OCI-LY1 (cell line): ENCODE measurements at regions not wholly inside any gene's neighbourhood (a gene's known extent, or its start where the extent isn't known, plus 50 kb on each side); places are given as distances from the start of the nearest gene placed in this dataset.
"Not testable (repeated sequence)": the region's sequence is repeated elsewhere in the genome, so short reads cannot be mapped to it uniquely, and the experiment has no call there.

Experiments used
- H2AFZ ChIP-seq: fragments of 200-600 bp; sonication (generic), shearing (Covaris generic); 2 replicates; pipeline ENCODE4 v1.6.0; 2014; ENCODE audit warnings: antibody characterized with exemption, mild to moderate bottlenecking, low read length
- H3F3A ChIP-seq: fragments of 200-600 bp; sonication (generic), shearing (Covaris generic); 2 replicates; pipeline ENCODE4 v1.6.0; 2014; ENCODE audit warnings: mild to moderate bottlenecking, antibody characterized with exemption, low read length, moderate library complexity; ENCODE audit not compliant: insufficient read depth
- H3K27ac ChIP-seq: fragments of 200-600 bp; sonication (generic); 2 replicates; pipeline ENCODE4 v1.5.1; 2014; ENCODE audit warnings: low read length, mixed run types, mild to moderate bottlenecking, low read depth; ENCODE audit not compliant: poor library complexity, severe bottlenecking
- H3K27me3 ChIP-seq: fragments of 200-600 bp; sonication (generic); 2 replicates; pipeline ENCODE4 v1.6.0; 2014; ENCODE audit warnings: antibody characterized with exemption, mild to moderate bottlenecking, low read length, moderate library complexity; ENCODE audit not compliant: insufficient read depth
- H3K36me3 ChIP-seq: fragments of 200-600 bp; sonication (generic); 2 replicates; pipeline ENCODE4 v1.6.1; 2014; ENCODE audit warnings: mild to moderate bottlenecking, antibody characterized with exemption, low read length, moderate library complexity, mixed read lengths; ENCODE audit not compliant: insufficient read depth
- H3K4me1 ChIP-seq: fragments of 200-600 bp; sonication (generic); 2 replicates; pipeline ENCODE4 v1.5.1; 2014; ENCODE audit warnings: mild to moderate bottlenecking, low read length, moderate library complexity; ENCODE audit not compliant: insufficient read depth, severe bottlenecking
- H3K4me2 ChIP-seq: fragments of 200-600 bp; sonication (generic), shearing (Covaris generic); 2 replicates; pipeline ENCODE4 v1.6.1; 2014; ENCODE audit warnings: low read length
- H3K4me3 ChIP-seq: fragments of 200-600 bp; sonication (generic); 2 replicates; pipeline ENCODE4 v1.5.1; 2014; ENCODE audit warnings: low read length, low read depth, mild to moderate bottlenecking, mixed read lengths; ENCODE audit not compliant: poor library complexity, severe bottlenecking
- H3K79me2 ChIP-seq: fragments of 200-600 bp; shearing (Covaris generic); 2 replicates; pipeline ENCODE4 v1.6.1; 2016; ENCODE audit warnings: mixed run types, low read length, mixed read lengths; ENCODE audit not compliant: insufficient read depth
- H3K9ac ChIP-seq: fragments of 200-600 bp; sonication (generic), shearing (Covaris generic); 2 replicates; pipeline ENCODE4 v1.6.1; 2014; ENCODE audit warnings: mild to moderate bottlenecking, low read length, mixed read lengths
- H3K9me2 ChIP-seq: fragments of 200-600 bp; sonication (generic), shearing (Covaris generic); 2 replicates; pipeline ENCODE4 v1.6.1; 2014; ENCODE audit warnings: low read depth, mild to moderate bottlenecking, low read length, mixed read lengths
- H3K9me3 ChIP-seq: fragments of 200-600 bp; shearing (Covaris generic); 2 replicates; pipeline ENCODE4 v1.6.1; 2014; ENCODE audit warnings: low read length, mixed read lengths
- H4K20me1 ChIP-seq: fragments of 200-600 bp; sonication (generic), shearing (Covaris generic); 2 replicates; pipeline ENCODE4 v1.6.0; 2016; ENCODE audit warnings: mild to moderate bottlenecking, low read length; ENCODE audit not compliant: insufficient read depth
- CTCF ChIP-seq: fragments of 200-600 bp; sonication (generic), shearing (Covaris generic); IDR thresholded peaks from 2 replicates; pipeline ENCODE4 v1.5.1; 2017; ENCODE audit warnings: mild to moderate bottlenecking, antibody characterized with exemption, low read length, moderate library complexity, mixed read lengths
- EZH2 ChIP-seq: fragments of 200-600 bp; sonication (generic), shearing (Covaris generic); IDR thresholded peaks from 2 replicates; pipeline ENCODE4 v1.8.0; 2017; ENCODE audit warnings: borderline replicate concordance, mixed run types, mild to moderate bottlenecking, antibody characterized with exemption, low read length, moderate library complexity, mixed read lengths

- H3K9me3 ChIP-seq: no peaks in the 10 kb centered on the region
- H3K9ac ChIP-seq: no peak overlapping the region
- H3K9me2 ChIP-seq: no peaks in the 10 kb centered on the region
- no peaks in the 10 kb centered on the region for H3K36me3 ChIP-seq
- H3F3A ChIP-seq: no peaks in the 10 kb centered on the region
- no peak overlapping the region for H2AFZ ChIP-seq
- H3K4me3 ChIP-seq: no peak overlapping the region
- TF ChIP-seq EZH2 (no peak), CTCF (no peak)
- no peak overlapping the region for H3K27ac ChIP-seq
- no peaks in the 10 kb centered on the region for H3K4me1 ChIP-seq
- no peaks in the 10 kb centered on the region for H4K20me1 ChIP-seq
- no peak overlapping the region for H3K4me2 ChIP-seq
- H3K27me3 ChIP-seq: 0 out of 2 replicates have a peak, but pooled peaks cover 6% of the 10 kb centered on the region
- H3K79me2 ChIP-seq: no peaks in the 10 kb centered on the region
These were observed 355.4 kb downstream of the PTPRU start for GRCh38 chr1:29591601-29592260.

- TF ChIP-seq EZH2: no peak
- TF ChIP-seq CTCF: no peak
- Histone ChIP-seq H3K9me2 (no peaks in the 10 kb centered on the region), H3K9ac (no peak overlapping the region), H3F3A (no peaks in the 10 kb centered on the region), H2AFZ (no peak overlapping the region), H3K4me3 (no peak overlapping the region), H3K36me3 (no peaks in the 10 kb centered on the region), H3K79me2 (no peaks in the 10 kb centered on the region), H3K9me3 (no peaks in the 10 kb centered on the region), H3K4me2 (no peak overlapping the region), H4K20me1 (no peaks in the 10 kb centered on the region), H3K27ac (no peak overlapping the region), H3K27me3 (0 out of 2 replicates have a peak, but pooled peaks cover 6% of the 10 kb centered on the region), H3K4me1 (no peaks in the 10 kb centered on the region)
These were observed 354.6 kb downstream of the PTPRU start for GRCh38 chr1:29590583-29591565.

- H3K36me3 ChIP-seq, H3K9me2 ChIP-seq, H3K9me3 ChIP-seq, H2AFZ ChIP-seq, H3K4me3 ChIP-seq, H3K4me1 ChIP-seq, H3K9ac ChIP-seq, H4K20me1 ChIP-seq, H3K27me3 ChIP-seq, H3K4me2 ChIP-seq, H3K27ac ChIP-seq, H3K79me2 ChIP-seq, H3F3A ChIP-seq: not testable (repeated sequence)
These were observed 353.4 kb downstream of the PTPRU start for GRCh38 chr1:29589716-29590115.
